ENCODE measurements at regions not wholly inside any gene's neighbourhood (a gene's known extent, or its start where the extent isn't known, plus 50 kb on each side); places are given as distances from the start of the nearest gene placed in this dataset.

DNA sequence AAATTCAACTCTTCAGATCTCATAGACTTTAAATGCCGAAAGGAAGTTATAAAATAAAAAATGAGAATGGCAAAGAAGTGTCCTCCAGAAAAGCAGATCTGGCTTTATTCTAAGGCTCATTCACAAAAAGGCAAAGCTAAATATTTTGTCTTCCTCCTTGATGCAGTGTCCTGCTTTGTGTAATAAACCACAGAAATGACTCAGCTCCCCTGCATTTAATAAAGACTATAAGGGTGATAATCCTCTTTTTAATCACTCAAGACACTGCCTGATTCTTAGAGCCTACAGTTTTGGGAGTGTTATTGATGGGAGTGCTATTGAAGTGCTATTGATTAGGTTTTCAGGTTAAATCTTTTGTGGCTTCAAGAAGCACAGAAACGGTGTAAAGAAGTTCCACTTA is 482.0 kb downstream of the PCDH20 start:
- H2AFZ ChIP-seq (ENCODE audit: low read depth): no peak overlapping the region
- H3K9me3 ChIP-seq: 0 out of 2 replicates have a peak, but pooled peaks cover 3% of the 10 kb centered on the region
- POLR2A ChIA-PET: no interaction called here
- no peaks in the 10 kb centered on the region for H4K20me1 ChIP-seq (ENCODE audit: insufficient read depth)
- H3K36me3 ChIP-seq (replicated peaks in 1 of 2; ENCODE audit: control insufficient read depth in 1 of 2, insufficient read depth in 2 of 2, low read length in 1 of 2): no peaks in the 10 kb centered on the region
- H3K9me2 ChIP-seq: no peaks in the 10 kb centered on the region; the same call in 1 of the 2 replicates
- H3F3A ChIP-seq (replicated peaks; ENCODE audit: insufficient read depth): no peaks in the 10 kb centered on the region
- no peaks in the 10 kb centered on the region for H3K79me2 ChIP-seq (ENCODE audit: insufficient read depth)
- TF ChIP-seq RXRA (IDR thresholded peaks at IDR 0.05; ENCODE audit: borderline replicate concordance, low read depth) (no peak), FOSL2 (IDR thresholded peaks at IDR 0.05; ENCODE audit: borderline replicate concordance, low read depth) (no peak), NRF1 (IDR thresholded peaks at IDR 0.05; ENCODE audit: low read depth, low read length) (no peak), FOXM1 (IDR thresholded peaks at IDR 0.05; ENCODE audit: low read depth) (no peak), EP300 (IDR thresholded peaks at IDR 0.05; ENCODE audit: borderline replicate concordance in 1 of 2, low read depth in 1 of 2, low read length in 1 of 2) (no peak), SMC3 (IDR thresholded peaks at IDR 0.05; ENCODE audit: low read depth, low read length) (no peak), TAF1 (IDR thresholded peaks at IDR 0.05; ENCODE audit: borderline replicate concordance, low read depth, low read length) (no peak), SIN3A (IDR thresholded peaks at IDR 0.05; ENCODE audit: borderline replicate concordance, low read depth, low read length) (no peak), RCOR1 (IDR thresholded peaks at IDR 0.05; ENCODE audit: low read length) (no peak)
- TF ChIP-seq, protein P1, sequence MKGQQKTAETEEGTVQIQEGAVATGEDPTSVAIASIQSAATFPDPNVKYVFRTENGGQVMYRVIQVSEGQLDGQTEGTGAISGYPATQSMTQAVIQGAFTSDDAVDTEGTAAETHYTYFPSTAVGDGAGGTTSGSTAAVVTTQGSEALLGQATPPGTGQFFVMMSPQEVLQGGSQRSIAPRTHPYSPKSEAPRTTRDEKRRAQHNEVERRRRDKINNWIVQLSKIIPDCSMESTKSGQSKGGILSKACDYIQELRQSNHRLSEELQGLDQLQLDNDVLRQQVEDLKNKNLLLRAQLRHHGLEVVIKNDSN (IDR thresholded peaks at IDR 0.05; ENCODE audit: borderline replicate concordance, low read depth): no peak
- TF ChIP-seq, protein P2, sequence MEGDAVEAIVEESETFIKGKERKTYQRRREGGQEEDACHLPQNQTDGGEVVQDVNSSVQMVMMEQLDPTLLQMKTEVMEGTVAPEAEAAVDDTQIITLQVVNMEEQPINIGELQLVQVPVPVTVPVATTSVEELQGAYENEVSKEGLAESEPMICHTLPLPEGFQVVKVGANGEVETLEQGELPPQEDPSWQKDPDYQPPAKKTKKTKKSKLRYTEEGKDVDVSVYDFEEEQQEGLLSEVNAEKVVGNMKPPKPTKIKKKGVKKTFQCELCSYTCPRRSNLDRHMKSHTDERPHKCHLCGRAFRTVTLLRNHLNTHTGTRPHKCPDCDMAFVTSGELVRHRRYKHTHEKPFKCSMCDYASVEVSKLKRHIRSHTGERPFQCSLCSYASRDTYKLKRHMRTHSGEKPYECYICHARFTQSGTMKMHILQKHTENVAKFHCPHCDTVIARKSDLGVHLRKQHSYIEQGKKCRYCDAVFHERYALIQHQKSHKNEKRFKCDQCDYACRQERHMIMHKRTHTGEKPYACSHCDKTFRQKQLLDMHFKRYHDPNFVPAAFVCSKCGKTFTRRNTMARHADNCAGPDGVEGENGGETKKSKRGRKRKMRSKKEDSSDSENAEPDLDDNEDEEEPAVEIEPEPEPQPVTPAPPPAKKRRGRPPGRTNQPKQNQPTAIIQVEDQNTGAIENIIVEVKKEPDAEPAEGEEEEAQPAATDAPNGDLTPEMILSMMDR (IDR thresholded peaks at IDR 0.05): no peak
- TF ChIP-seq, protein P3, sequence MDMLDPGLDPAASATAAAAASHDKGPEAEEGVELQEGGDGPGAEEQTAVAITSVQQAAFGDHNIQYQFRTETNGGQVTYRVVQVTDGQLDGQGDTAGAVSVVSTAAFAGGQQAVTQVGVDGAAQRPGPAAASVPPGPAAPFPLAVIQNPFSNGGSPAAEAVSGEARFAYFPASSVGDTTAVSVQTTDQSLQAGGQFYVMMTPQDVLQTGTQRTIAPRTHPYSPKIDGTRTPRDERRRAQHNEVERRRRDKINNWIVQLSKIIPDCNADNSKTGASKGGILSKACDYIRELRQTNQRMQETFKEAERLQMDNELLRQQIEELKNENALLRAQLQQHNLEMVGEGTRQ (IDR thresholded peaks at IDR 0.05; ENCODE audit: borderline replicate concordance, low read depth, low read length): no peak
- TF ChIP-seq, protein P4, sequence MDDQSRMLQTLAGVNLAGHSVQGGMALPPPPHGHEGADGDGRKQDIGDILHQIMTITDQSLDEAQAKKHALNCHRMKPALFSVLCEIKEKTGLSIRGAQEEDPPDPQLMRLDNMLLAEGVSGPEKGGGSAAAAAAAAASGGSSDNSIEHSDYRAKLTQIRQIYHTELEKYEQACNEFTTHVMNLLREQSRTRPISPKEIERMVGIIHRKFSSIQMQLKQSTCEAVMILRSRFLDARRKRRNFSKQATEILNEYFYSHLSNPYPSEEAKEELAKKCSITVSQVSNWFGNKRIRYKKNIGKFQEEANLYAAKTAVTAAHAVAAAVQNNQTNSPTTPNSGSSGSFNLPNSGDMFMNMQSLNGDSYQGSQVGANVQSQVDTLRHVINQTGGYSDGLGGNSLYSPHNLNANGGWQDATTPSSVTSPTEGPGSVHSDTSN (IDR thresholded peaks at IDR 0.05): no peak
- TF ChIP-seq, protein P5, sequence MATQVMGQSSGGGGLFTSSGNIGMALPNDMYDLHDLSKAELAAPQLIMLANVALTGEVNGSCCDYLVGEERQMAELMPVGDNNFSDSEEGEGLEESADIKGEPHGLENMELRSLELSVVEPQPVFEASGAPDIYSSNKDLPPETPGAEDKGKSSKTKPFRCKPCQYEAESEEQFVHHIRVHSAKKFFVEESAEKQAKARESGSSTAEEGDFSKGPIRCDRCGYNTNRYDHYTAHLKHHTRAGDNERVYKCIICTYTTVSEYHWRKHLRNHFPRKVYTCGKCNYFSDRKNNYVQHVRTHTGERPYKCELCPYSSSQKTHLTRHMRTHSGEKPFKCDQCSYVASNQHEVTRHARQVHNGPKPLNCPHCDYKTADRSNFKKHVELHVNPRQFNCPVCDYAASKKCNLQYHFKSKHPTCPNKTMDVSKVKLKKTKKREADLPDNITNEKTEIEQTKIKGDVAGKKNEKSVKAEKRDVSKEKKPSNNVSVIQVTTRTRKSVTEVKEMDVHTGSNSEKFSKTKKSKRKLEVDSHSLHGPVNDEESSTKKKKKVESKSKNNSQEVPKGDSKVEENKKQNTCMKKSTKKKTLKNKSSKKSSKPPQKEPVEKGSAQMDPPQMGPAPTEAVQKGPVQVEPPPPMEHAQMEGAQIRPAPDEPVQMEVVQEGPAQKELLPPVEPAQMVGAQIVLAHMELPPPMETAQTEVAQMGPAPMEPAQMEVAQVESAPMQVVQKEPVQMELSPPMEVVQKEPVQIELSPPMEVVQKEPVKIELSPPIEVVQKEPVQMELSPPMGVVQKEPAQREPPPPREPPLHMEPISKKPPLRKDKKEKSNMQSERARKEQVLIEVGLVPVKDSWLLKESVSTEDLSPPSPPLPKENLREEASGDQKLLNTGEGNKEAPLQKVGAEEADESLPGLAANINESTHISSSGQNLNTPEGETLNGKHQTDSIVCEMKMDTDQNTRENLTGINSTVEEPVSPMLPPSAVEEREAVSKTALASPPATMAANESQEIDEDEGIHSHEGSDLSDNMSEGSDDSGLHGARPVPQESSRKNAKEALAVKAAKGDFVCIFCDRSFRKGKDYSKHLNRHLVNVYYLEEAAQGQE (IDR thresholded peaks at IDR 0.05; ENCODE audit: low read depth, low read length): no peak
- H3K4me1 ChIP-seq (ENCODE audit: control insufficient read depth in 1 of 2, insufficient read depth in 2 of 2, low read depth in 1 of 2, low read length in 1 of 2): no peaks in the 10 kb centered on the region
- H3K27ac ChIP-seq (ENCODE audit: low read depth in 2 of 2, low read length in 1 of 2): no peak overlapping the region
- no peaks in the 10 kb centered on the region for H3K27me3 ChIP-seq (ENCODE audit: insufficient read depth)
- DNase-seq: no peak
- WGBS (ENCODE audit: low lambda C conversion rate): 29% methylated on average over 2 of the region's 2 CpGs
- no peak overlapping the region for H3K4me3 ChIP-seq (ENCODE audit: low read depth in 2 of 2, low read length in 1 of 2)
- H3K4me2 ChIP-seq: no peak overlapping the region
- CTCF ChIA-PET: no interaction called here
- H3K9ac ChIP-seq: no peak overlapping the region

Data from SK-N-SH (cell line).